ENCODE measurements at regions not wholly inside any gene's neighbourhood (a gene's known extent, or its start where the extent isn't known, plus 50 kb on each side); places are given as distances from the start of the nearest gene placed in this dataset.

GRCh38 chr2:122739732-122740593 is 984.5 kb downstream of the TSN start:
- Histone ChIP-seq H3K27ac (ENCODE audit: low read depth, low read length) (no peak overlapping the region), H3K79me2 (ENCODE audit: insufficient read depth, low read length) (no peaks in the 10 kb centered on the region), H4K20me1 (ENCODE audit: insufficient read depth, low read length) (no peaks in the 10 kb centered on the region), H3K9me3 (ENCODE audit: insufficient read depth, low read depth, low read length) (no peaks in the 10 kb centered on the region), H3K36me3 (ENCODE audit: insufficient read depth, low read length) (no peaks in the 10 kb centered on the region), H3K9ac (ENCODE audit: low read length) (no peak overlapping the region), H2AFZ (ENCODE audit: low read depth, low read length) (no peak overlapping the region), H3K4me2 (ENCODE audit: low read length) (no peak overlapping the region), H3K27me3 (ENCODE audit: insufficient read depth, low read length) (no peaks in the 10 kb centered on the region), H3K4me1 (ENCODE audit: insufficient read depth, low read length) (peaks cover 11% of the 10 kb centered on the region), H3K4me3 (ENCODE audit: insufficient read depth, low read depth, low read length) (no peak overlapping the region)
- Mint-ChIP-seq H3K9me3 (ENCODE audit: unreplicated experiment) (peaks cover 2% of the 10 kb centered on the region), H3K4me3 (ENCODE audit: unreplicated experiment) (no peak overlapping the region), H3K27ac (ENCODE audit: unreplicated experiment) (no peak overlapping the region), H3K4me1 (ENCODE audit: low read depth, unreplicated experiment) (peaks cover 35% of the 10 kb centered on the region), H3K36me3 (ENCODE audit: low read depth, unreplicated experiment) (no peaks in the 10 kb centered on the region), H3K27me3 (ENCODE audit: low read depth, unreplicated experiment) (no peaks in the 10 kb centered on the region)
- no peak for DNase-seq (ENCODE audit: low read depth)
- no peak for TF ChIP-seq EZH2 (IDR thresholded peaks at IDR 0.05; ENCODE audit: insufficient read depth, low read length)
- TF ChIP-seq, protein P1, sequence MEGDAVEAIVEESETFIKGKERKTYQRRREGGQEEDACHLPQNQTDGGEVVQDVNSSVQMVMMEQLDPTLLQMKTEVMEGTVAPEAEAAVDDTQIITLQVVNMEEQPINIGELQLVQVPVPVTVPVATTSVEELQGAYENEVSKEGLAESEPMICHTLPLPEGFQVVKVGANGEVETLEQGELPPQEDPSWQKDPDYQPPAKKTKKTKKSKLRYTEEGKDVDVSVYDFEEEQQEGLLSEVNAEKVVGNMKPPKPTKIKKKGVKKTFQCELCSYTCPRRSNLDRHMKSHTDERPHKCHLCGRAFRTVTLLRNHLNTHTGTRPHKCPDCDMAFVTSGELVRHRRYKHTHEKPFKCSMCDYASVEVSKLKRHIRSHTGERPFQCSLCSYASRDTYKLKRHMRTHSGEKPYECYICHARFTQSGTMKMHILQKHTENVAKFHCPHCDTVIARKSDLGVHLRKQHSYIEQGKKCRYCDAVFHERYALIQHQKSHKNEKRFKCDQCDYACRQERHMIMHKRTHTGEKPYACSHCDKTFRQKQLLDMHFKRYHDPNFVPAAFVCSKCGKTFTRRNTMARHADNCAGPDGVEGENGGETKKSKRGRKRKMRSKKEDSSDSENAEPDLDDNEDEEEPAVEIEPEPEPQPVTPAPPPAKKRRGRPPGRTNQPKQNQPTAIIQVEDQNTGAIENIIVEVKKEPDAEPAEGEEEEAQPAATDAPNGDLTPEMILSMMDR (IDR thresholded peaks at IDR 0.05; ENCODE audit: insufficient read depth, low read depth, low read length), result no peak
- no peak for FAIRE-seq

DNA sequence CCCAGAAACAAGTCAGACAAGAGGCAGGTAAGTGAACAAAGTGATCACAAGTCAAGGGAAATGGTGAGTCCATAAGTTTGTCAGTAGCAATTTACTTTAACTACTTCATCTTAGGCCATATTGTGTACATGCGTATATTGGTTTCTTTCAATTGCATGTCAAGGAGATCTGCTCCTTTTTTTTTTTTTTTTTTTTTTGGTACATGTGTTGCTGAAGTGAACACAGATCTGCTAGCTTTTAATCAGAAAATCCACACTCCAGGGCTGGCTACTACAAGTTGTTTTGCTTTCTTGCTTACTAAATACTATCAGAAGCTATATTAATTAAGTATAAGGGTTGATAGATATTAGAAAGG is 985.1 kb downstream of the TSN start:
- peaks cover 5% of the 10 kb centered on the region for H3K4me1 ChIP-seq (ENCODE audit: insufficient read depth, low read length)
- H3K79me2 ChIP-seq (ENCODE audit: insufficient read depth, low read length), result no peaks in the 10 kb centered on the region
- no peak overlapping the region for H2AFZ ChIP-seq (ENCODE audit: low read depth, low read length)
- no peaks in the 10 kb centered on the region for H3K36me3 ChIP-seq (ENCODE audit: insufficient read depth, low read length)
- no peak overlapping the region for H3K4me2 ChIP-seq (ENCODE audit: low read length)
- H3K9me3 Mint-ChIP-seq (ENCODE audit: unreplicated experiment), result peaks cover 2% of the 10 kb centered on the region
- H3K9ac ChIP-seq (ENCODE audit: low read length), result no peak overlapping the region
- H3K27me3 Mint-ChIP-seq (ENCODE audit: low read depth, unreplicated experiment), result no peaks in the 10 kb centered on the region
- no peaks in the 10 kb centered on the region for H3K9me3 ChIP-seq (ENCODE audit: insufficient read depth, low read depth, low read length)
- no peaks in the 10 kb centered on the region for H4K20me1 ChIP-seq (ENCODE audit: insufficient read depth, low read length)
- H3K27ac Mint-ChIP-seq (ENCODE audit: unreplicated experiment), result no peak overlapping the region
- no peaks in the 10 kb centered on the region for H3K27me3 ChIP-seq (ENCODE audit: insufficient read depth, low read length)
- FAIRE-seq (no peak), DNase-seq (ENCODE audit: low read depth) (no peak)
- H3K27ac ChIP-seq (ENCODE audit: low read depth, low read length), result no peak overlapping the region
- no peak for TF ChIP-seq EZH2 (IDR thresholded peaks at IDR 0.05; ENCODE audit: insufficient read depth, low read length)
- TF ChIP-seq, protein P1 (IDR thresholded peaks at IDR 0.05; ENCODE audit: insufficient read depth, low read depth, low read length), result no peak
- H3K36me3 Mint-ChIP-seq (ENCODE audit: low read depth, unreplicated experiment), result no peaks in the 10 kb centered on the region
- H3K4me3 ChIP-seq (ENCODE audit: insufficient read depth, low read depth, low read length), result no peak overlapping the region
- no peak overlapping the region for H3K4me3 Mint-ChIP-seq (ENCODE audit: unreplicated experiment)
- H3K4me1 Mint-ChIP-seq (ENCODE audit: low read depth, unreplicated experiment), result peaks cover 29% of the 10 kb centered on the region

DNA sequence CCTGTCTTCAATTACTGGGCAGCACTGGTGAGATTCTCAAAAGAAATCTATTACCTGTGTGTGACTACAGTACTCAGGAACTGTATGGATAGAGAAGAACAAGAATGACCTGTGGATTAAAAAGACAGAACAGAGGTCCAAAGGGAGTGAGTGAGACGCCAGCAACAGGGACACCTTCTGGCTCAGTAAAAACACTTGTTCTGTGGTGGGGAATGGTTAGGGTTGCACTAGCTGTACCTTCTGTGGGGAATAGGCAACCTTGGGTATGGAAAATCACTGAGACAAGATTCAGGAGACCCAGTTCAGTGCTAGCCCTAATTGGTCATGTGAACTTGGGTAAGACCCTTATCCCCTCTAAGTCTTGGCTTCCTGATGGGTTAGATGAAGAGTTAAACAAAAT is 986.0 kb downstream of the TSN start:
- DNase-seq (ENCODE audit: low read depth) (no peak), FAIRE-seq (no peak)
- Mint-ChIP-seq H3K36me3 (ENCODE audit: low read depth, unreplicated experiment) (no peaks in the 10 kb centered on the region), H3K4me3 (ENCODE audit: unreplicated experiment) (no peak overlapping the region), H3K27me3 (ENCODE audit: low read depth, unreplicated experiment) (no peaks in the 10 kb centered on the region), H3K27ac (ENCODE audit: unreplicated experiment) (no peak overlapping the region), H3K4me1 (ENCODE audit: low read depth, unreplicated experiment) (peaks cover 22% of the 10 kb centered on the region), H3K9me3 (ENCODE audit: unreplicated experiment) (peaks cover 2% of the 10 kb centered on the region)
- Histone ChIP-seq H3K4me3 (ENCODE audit: insufficient read depth, low read depth, low read length) (no peak overlapping the region), H3K9ac (ENCODE audit: low read length) (no peak overlapping the region), H3K27ac (ENCODE audit: low read depth, low read length) (no peak overlapping the region), H3K27me3 (ENCODE audit: insufficient read depth, low read length) (no peaks in the 10 kb centered on the region), H3K36me3 (ENCODE audit: insufficient read depth, low read length) (no peaks in the 10 kb centered on the region), H4K20me1 (ENCODE audit: insufficient read depth, low read length) (no peaks in the 10 kb centered on the region), H3K4me2 (ENCODE audit: low read length) (no peak overlapping the region), H3K9me3 (ENCODE audit: insufficient read depth, low read depth, low read length) (no peaks in the 10 kb centered on the region), H3K4me1 (ENCODE audit: insufficient read depth, low read length) (peaks cover 3% of the 10 kb centered on the region), H2AFZ (ENCODE audit: low read depth, low read length) (no peak overlapping the region), H3K79me2 (ENCODE audit: insufficient read depth, low read length) (no peaks in the 10 kb centered on the region)
- TF ChIP-seq EZH2 (IDR thresholded peaks at IDR 0.05; ENCODE audit: insufficient read depth, low read length), result no peak
- TF ChIP-seq, protein P1 (IDR thresholded peaks at IDR 0.05; ENCODE audit: insufficient read depth, low read depth, low read length), result no peak
